IMR-90 (cell line): ENCODE measurements at regions not wholly inside any gene's neighbourhood (a gene's known extent, or its start where the extent isn't known, plus 50 kb on each side); places are given as distances from the start of the nearest gene placed in this dataset.

Experiments
- ATAC-seq: fragments of 200-7000 bp; cut with Tn5 transposase; 2 replicates; pipeline ENCODE4 v1.9.1; 2020; ENCODE audit warnings: low read depth, mild to moderate bottlenecking, moderate library complexity
- BruUV-seq: library from RNA; stranded (reverse); fragments of 400-500 nt; replicated peaks from 2 replicates; lab custom pipeline; 2021; lab: Mats Ljungman, UMichigan
- CTCF ChIA-PET: fragments of 300-600 bp; formaldehyde crosslinking; extraction: SDS; loops from one replicate; lab custom pipeline; 2021; ENCODE audit warnings: antibody characterized with exemption; lab: Yijun Ruan, JAX
- POLR2A ChIA-PET: fragments of 300-600 bp; sonication (Branson Sonifier 250); formaldehyde crosslinking; loops from one replicate; lab custom pipeline; 2022; ENCODE audit warnings: antibody characterized with exemption; ENCODE audit not compliant: unreplicated experiment; lab: Charles Lee
- DNase-seq: peaks from one replicate; pipeline ENCODE4 v3.0.0; 2013
- H2AFZ ChIP-seq: replicated peaks from 2 replicates; pipeline ENCODE3; 2013; ENCODE audit warnings: low read length, mild to moderate bottlenecking; ENCODE audit not compliant: poor library complexity
- H2AK5ac ChIP-seq: 2 replicates; pipeline ENCODE4 v1.6.1; 2013; ENCODE audit warnings: low read depth, low read length, inconsistent platforms
- H2AK9ac ChIP-seq: replicated peaks from 2 replicates; pipeline ENCODE3; 2013; ENCODE audit warnings: mild to moderate bottlenecking, low read depth, low read length, moderate library complexity; ENCODE audit not compliant: poor library complexity
- H2BK120ac ChIP-seq: 2 replicates; pipeline ENCODE4 v1.6.1; 2013; ENCODE audit warnings: low read depth, low read length, inconsistent platforms
- H2BK15ac ChIP-seq: 3 replicates; pipeline ENCODE4 v1.6.1; 2013; ENCODE audit warnings: low read depth, low read length, inconsistent platforms
- H2BK20ac ChIP-seq: 2 replicates; pipeline ENCODE4 v1.6.1; 2013; ENCODE audit warnings: low read depth, mild to moderate bottlenecking, inconsistent platforms, low read length, moderate library complexity
- H2BK5ac ChIP-seq: 2 replicates; pipeline ENCODE4 v1.6.1; 2013; ENCODE audit warnings: mild to moderate bottlenecking, low read depth, low read length, inconsistent platforms; ENCODE audit not compliant: poor library complexity, severe bottlenecking
- H3K14ac ChIP-seq: replicated peaks from 2 replicates; pipeline ENCODE4 v1.6.1; 2013; ENCODE audit warnings: low read depth, low read length, inconsistent platforms
- H3K18ac ChIP-seq: 2 replicates; pipeline ENCODE4 v1.6.1; 2013; ENCODE audit warnings: low read depth, low read length, control low read depth
- H3K23ac ChIP-seq: 2 replicates; pipeline ENCODE4 v1.6.1; 2013; ENCODE audit warnings: low read depth, low read length, inconsistent platforms
- H3K27ac ChIP-seq: 2 replicates; pipeline ENCODE4 v1.5.1; 2013; ENCODE audit warnings: mild to moderate bottlenecking, control low read depth, low read length; ENCODE audit not compliant: insufficient read depth
- H3K27me3 ChIP-seq: 2 replicates; pipeline ENCODE4 v1.6.1; 2013; ENCODE audit warnings: low read length; ENCODE audit not compliant: control insufficient read depth, insufficient read depth
- H3K36me3 ChIP-seq: 2 replicates; pipeline ENCODE4 v1.6.1; 2013; ENCODE audit warnings: low read length, mixed read lengths; ENCODE audit not compliant: control insufficient read depth, insufficient read depth
- H3K4ac ChIP-seq: 2 replicates; pipeline ENCODE4 v1.6.1; 2013; ENCODE audit warnings: low read depth, low read length, inconsistent platforms
- H3K4me1 ChIP-seq: 2 replicates; pipeline ENCODE4 v1.6.1; 2013; ENCODE audit warnings: low read length, mixed read lengths; ENCODE audit not compliant: control insufficient read depth, insufficient read depth
- H3K4me2 ChIP-seq: 2 replicates; pipeline ENCODE4 v1.6.1; 2013; ENCODE audit warnings: low read depth, mild to moderate bottlenecking, control low read depth, low read length, moderate library complexity
- H3K4me3 ChIP-seq: 2 replicates; pipeline ENCODE4 v1.5.1; 2013; ENCODE audit warnings: low read depth, mild to moderate bottlenecking, control low read depth, low read length, moderate library complexity; ENCODE audit not compliant: insufficient read depth
- H3K56ac ChIP-seq: 2 replicates; pipeline ENCODE4 v1.6.1; 2013; ENCODE audit warnings: low read length, inconsistent platforms; ENCODE audit not compliant: insufficient read depth; ENCODE audit errors: extremely low read depth
- H3K79me1 ChIP-seq, 2 experiments: 2 replicates each; pipeline ENCODE4 v1.6.1; 2013; ENCODE audit warnings: low read length in 2 of 2, inconsistent platforms in 1 of 2, low read depth in 1 of 2
- H3K9ac ChIP-seq: 2 replicates; pipeline ENCODE4 v1.6.1; 2013; ENCODE audit warnings: low read depth, low read length, control low read depth
- H3K9me1 ChIP-seq: 2 replicates; pipeline ENCODE4 v1.6.1; 2013; ENCODE audit warnings: low read length, inconsistent platforms; ENCODE audit not compliant: insufficient read depth
- H3K9me3 ChIP-seq: 2 replicates; pipeline ENCODE4 v1.6.1; 2013; ENCODE audit warnings: low read length; ENCODE audit not compliant: control insufficient read depth, insufficient read depth
- H4K20me1 ChIP-seq: 2 replicates; pipeline ENCODE4 v1.6.1; 2013; ENCODE audit warnings: low read length, inconsistent platforms; ENCODE audit not compliant: insufficient read depth
- H4K5ac ChIP-seq: 2 replicates; pipeline ENCODE4 v1.6.1; 2013; ENCODE audit warnings: mild to moderate bottlenecking, low read depth, low read length, control low read depth
- H4K8ac ChIP-seq, 2 experiments: 2 replicates each; pipeline ENCODE4 v1.6.1; 2013; ENCODE audit warnings: low read depth in 2 of 2, low read length in 2 of 2, control low read depth in 1 of 2, inconsistent platforms in 1 of 2
- H4K91ac ChIP-seq: 2 replicates; pipeline ENCODE4 v1.6.1; 2013; ENCODE audit warnings: low read depth, low read length, inconsistent platforms; ENCODE audit not compliant: insufficient read depth
- BHLHE40 ChIP-seq: fragments of 150-350 bp; IDR thresholded peaks from 2 replicates; pipeline ENCODE4 v1.6.1; 2016; ENCODE audit warnings: mild to moderate bottlenecking, low read depth, low read length
- CHD1 ChIP-seq: IDR thresholded peaks from 2 replicates; pipeline ENCODE4 v1.6.1; 2012; ENCODE audit warnings: low read depth, low read length, improper control_type of control experiment
- CTCF ChIP-seq: conservative IDR thresholded peaks from 2 replicates; pipeline ENCODE4 v1.5.1; 2012; ENCODE audit warnings: mild to moderate bottlenecking, low read depth, low read length, improper control_type of control experiment
- ELK1 ChIP-seq: fragments of 150-350 bp; IDR thresholded peaks from 2 replicates; pipeline ENCODE4 v1.6.1; 2016; ENCODE audit warnings: low read depth, mild to moderate bottlenecking, low read length, moderate library complexity, borderline replicate concordance
- MAZ ChIP-seq: IDR thresholded peaks from 2 replicates; pipeline ENCODE4 v1.6.1; 2012; ENCODE audit warnings: low read depth, mild to moderate bottlenecking, low read length, improper control_type of control experiment, moderate library complexity, borderline replicate concordance
- NFE2L2 ChIP-seq: fragments of 150-350 bp; IDR thresholded peaks from 2 replicates; pipeline ENCODE4 v1.6.1; 2016; ENCODE audit warnings: low read depth, mild to moderate bottlenecking, low read length
- POLR2A ChIP-seq: IDR thresholded peaks from 2 replicates; pipeline ENCODE4 v1.6.1; 2012; ENCODE audit warnings: mild to moderate bottlenecking, low read depth, low read length
- RAD21 ChIP-seq: IDR thresholded peaks from 2 replicates; pipeline ENCODE4 v1.6.1; 2012; ENCODE audit warnings: low read length, improper control_type of control experiment
- RCOR1 ChIP-seq: IDR thresholded peaks from 2 replicates; pipeline ENCODE4 v1.6.1; 2012; ENCODE audit warnings: mild to moderate bottlenecking, low read length, improper control_type of control experiment; ENCODE audit not compliant: insufficient replicate concordance
- SMC3 ChIP-seq: fragments of 150-350 bp; IDR thresholded peaks from 2 replicates; pipeline ENCODE4 v1.6.1; 2016; ENCODE audit warnings: low read depth, mild to moderate bottlenecking, antibody characterized with exemption, low read length, moderate library complexity
- USF2 ChIP-seq: fragments of 150-350 bp; IDR thresholded peaks from 2 replicates; pipeline ENCODE4 v1.6.1; 2017; ENCODE audit warnings: mild to moderate bottlenecking, antibody characterized with exemption, low read length, low read depth
- WGBS, 2 experiments: methylation state at CpG; one replicate each; pipeline versions ENCODE4 v1.1.5 to v1.1.7; 2013; ENCODE audit warnings: missing lambda C conversion rate in 2 of 2; ENCODE audit not compliant: insufficient read length in 1 of 2; ENCODE audit errors: extremely low coverage in 2 of 2; 5-methylcytosine and 5-hydroxymethylcytosine counted together
- dilution Hi-C: fragments of 300-500 bp; cut with HindIII; formaldehyde crosslinking; loops from one replicate; pipeline ENCODE4 v1.14.3; 2018; ENCODE audit warnings: low sequenced_read_pairs; ENCODE audit not compliant: unreplicated experiment
- in situ Hi-C: fragments of 300-500 bp; cut with MboI; formaldehyde crosslinking; loops from 3 replicates; pipeline ENCODE4 v1.14.3; 2019; ENCODE audit warnings: low sequenced_read_pairs, inconsistent platforms, mixed read lengths
- intact Hi-C: fragments of 100-400 bp; cut with micrococcal nuclease; formaldehyde crosslinking; loops from 2 replicates; pipeline ENCODE4 v1.10.0; 2022

GRCh38 chr12:126993898-126994297 is 1273.1 kb upstream of the TMEM132C start:
- Histone ChIP-seq H3K9me3 (peaks cover 17% of the 10 kb centered on the region), H3K79me1 (no peaks in the 10 kb centered on the region), H3K27ac (no peak overlapping the region), H2BK5ac (no peak overlapping the region), H3K4ac (no peak overlapping the region), H4K91ac (no peak overlapping the region), H2BK120ac (no peak overlapping the region), H3K56ac (no peak overlapping the region), H3K18ac (no peak overlapping the region), H2BK15ac (no peak overlapping the region), H2BK20ac (no peak overlapping the region), H4K5ac (no peak overlapping the region), H3K9ac (no peak overlapping the region), H3K4me1 (no peaks in the 10 kb centered on the region), H2AK5ac (no peak overlapping the region), H3K36me3 (no peaks in the 10 kb centered on the region), H3K14ac (no peak overlapping the region), H3K23ac (no peak overlapping the region), H3K4me2 (no peak overlapping the region), H3K27me3 (no peaks in the 10 kb centered on the region), H2AK9ac (no peak overlapping the region), H3K9me1 (no peaks in the 10 kb centered on the region), H3K4me3 (no peak overlapping the region), H4K8ac (no peak overlapping the region), H2AFZ (no peak overlapping the region), H4K20me1 (no peaks in the 10 kb centered on the region)
- CTCF ChIA-PET: no interaction called here
- intact Hi-C loops (no loop called here), dilution Hi-C loops (no loop called here), in situ Hi-C loops (no loop called here)
- WGBS, 2 experiments: 70% methylated on average over 3 of the region's 9 CpGs; no CpG with 5 or more reads in 1 of the 2 experiments
- DNase-seq (no peak), ATAC-seq (no peak)
- TF ChIP-seq BHLHE40 (no peak), RAD21 (no peak), ELK1 (no peak), SMC3 (no peak), USF2 (no peak), MAZ (no peak), NFE2L2 (no peak), CHD1 (no peak), POLR2A (no peak), RCOR1 (no peak), CTCF (no peak)
- POLR2A ChIA-PET: no interaction called here
- no TSS peak for BruUV-seq
